ENCODE measurements at regions not wholly inside any gene's neighbourhood (a gene's known extent, or its start where the extent isn't known, plus 50 kb on each side); places are given as distances from the start of the nearest gene placed in this dataset.

DNA sequence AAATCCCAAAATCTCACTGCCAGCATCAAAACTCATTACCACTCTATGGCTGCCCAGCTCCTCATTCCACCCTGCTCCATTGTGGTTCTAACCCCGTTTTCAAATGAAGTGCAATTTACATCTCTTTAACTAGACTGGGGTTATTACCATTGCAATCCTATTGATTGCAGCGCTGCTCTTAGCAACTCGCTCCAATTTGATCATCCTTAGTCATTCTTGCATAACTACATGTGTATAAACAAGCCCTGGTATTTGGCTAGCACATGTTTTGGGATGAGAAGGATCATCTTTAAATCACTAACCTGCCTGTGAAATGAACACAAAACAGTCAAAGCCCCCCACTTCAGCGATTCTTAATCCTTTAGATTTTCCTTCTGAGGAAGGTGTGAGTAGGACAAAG lies 340.1 kb upstream of the PPARGC1A start:
- no peaks in the 10 kb centered on the region for H3K27me3 ChIP-seq (ENCODE audit: control insufficient read depth in 2 of 2, insufficient read depth in 2 of 2, low read length in 2 of 2)
- POLR2A ChIA-PET: no interaction called here
- FAIRE-seq (no peak), ATAC-seq (no peak), DNase-seq (ENCODE audit: extremely low read depth in 1 of 4, low spot score in 3 of 4) (no peak)
- intact Hi-C loops (cut with micrococcal nuclease) (no loop called here), in situ Hi-C loops (cut with MboI) (no loop called here)
- no peaks in the 10 kb centered on the region for H4K20me1 ChIP-seq (replicated peaks; ENCODE audit: control insufficient read depth, insufficient read depth, low read length)
- no TSS peak for BruUV-seq (replicated peaks)
- no peak overlapping the region for H3K4me2 ChIP-seq (ENCODE audit: insufficient read depth, low read length)
- H3K4me1 ChIP-seq (replicated peaks in 1 of 2; ENCODE audit: control insufficient read depth in 2 of 2, insufficient read depth in 2 of 2, low read length in 2 of 2): no peaks in the 10 kb centered on the region
- 0% methylated on average over 4 of the region's 4 CpGs for WGBS (ENCODE audit: insufficient coverage, low coverage, missing lambda C conversion rate)
- H3K79me2 ChIP-seq (ENCODE audit: control insufficient read depth, insufficient read depth, low read length): no peaks in the 10 kb centered on the region
- no peak overlapping the region for H3K9ac ChIP-seq (ENCODE audit: insufficient read depth in 1 of 2, low read depth in 2 of 2, low read length in 2 of 2)
- no peaks in the 10 kb centered on the region for H3K9me1 ChIP-seq (ENCODE audit: control insufficient read depth, insufficient read depth, low read length)
- H3K9me3 ChIP-seq (replicated peaks; ENCODE audit: control insufficient read depth, insufficient read depth, low read depth, low read length): no peaks in the 10 kb centered on the region
- no peak overlapping the region for H3K27ac ChIP-seq (ENCODE audit: extremely low read depth, low read depth, low read length)
- no peak for TF ChIP-seq MCM5 (IDR thresholded peaks at IDR 0.05; ENCODE audit: low read depth)
- no peak for TF ChIP-seq SAP30 (IDR thresholded peaks at IDR 0.05; ENCODE audit: borderline replicate concordance, insufficient read depth, low read depth, low read length, poor library complexity, severe bottlenecking)
- no peak for TF ChIP-seq PML (IDR thresholded peaks at IDR 0.05; ENCODE audit: low read length)
- no peak for TF ChIP-seq HMGXB4 (CRISPR knock-in tag; IDR thresholded peaks at IDR 0.05)
- TF ChIP-seq HMG20B (CRISPR knock-in tag; IDR thresholded peaks at IDR 0.05): no peak
- no peak for TF ChIP-seq NR3C1 (CRISPR knock-in tag; IDR thresholded peaks at IDR 0.05)
- no peak for TF ChIP-seq RAD51 (IDR thresholded peaks at IDR 0.05; ENCODE audit: borderline replicate concordance, low read depth)
- TF ChIP-seq EZH2 (IDR thresholded peaks at IDR 0.05; ENCODE audit: borderline replicate concordance, low read depth, low read length): no peak
- no peak for TF ChIP-seq ZNF589 (CRISPR knock-in tag; IDR thresholded peaks at IDR 0.05; ENCODE audit: low read depth)
- no peak for TF ChIP-seq THRB (CRISPR knock-in tag; conservative IDR thresholded peaks at IDR 0.05)
- TF ChIP-seq ZNF134 (CRISPR knock-in tag; conservative IDR thresholded peaks at IDR 0.05): no peak
- no peaks in the 10 kb centered on the region for H3K36me3 ChIP-seq (ENCODE audit: control insufficient read depth, insufficient read depth, low read length)
- no peak overlapping the region for H2AFZ ChIP-seq (ENCODE audit: low read depth, low read length)
- H3K4me3 ChIP-seq: no peak overlapping the region
- CTCF ChIA-PET (ENCODE audit: low intra/inter-chr PET ratio): no interaction called here
